Central memory CD8-positive, alpha-beta T cell (primary cell): ENCODE measurements at regions not wholly inside any gene's neighbourhood (a gene's known extent, or its start where the extent isn't known, plus 50 kb on each side); places are given as distances from the start of the nearest gene placed in this dataset.
"Not testable (repeated sequence)": the region's sequence is repeated elsewhere in the genome, so short reads cannot be mapped to it uniquely, and the experiment has no call there.

ENCODE experiments used
- ATAC-seq: fragments of 150-1000 bp; cut with Tn5 transposase; replicated peaks from 2 replicates; pipeline ENCODE4 v1.10.0; 2022; ENCODE audit warnings: mild to moderate bottlenecking, moderate FRiP score, moderate number of reproducible peaks; ENCODE audit not compliant: poor library complexity, severe bottlenecking; ENCODE audit errors: extremely low read depth
- DNase-seq, 2 donors: peaks; one replicate each; pipeline ENCODE4 v3.0.0; 2021; ENCODE audit warnings: low spot score in 2 of 2
- H3K27ac Mint-ChIP-seq: one replicate; pipeline ENCODE4 v1.8.0; 2022; ENCODE audit warnings: low read depth, mild to moderate bottlenecking, moderate library complexity, mixed read lengths
- H3K27me3 Mint-ChIP-seq: one replicate; pipeline ENCODE4 v1.8.0; 2022; ENCODE audit warnings: mixed read lengths
- H3K36me3 Mint-ChIP-seq: one replicate; pipeline ENCODE4 v1.8.0; 2022; ENCODE audit warnings: mild to moderate bottlenecking, moderate library complexity, mixed read lengths; ENCODE audit not compliant: insufficient read depth
- H3K4me1 Mint-ChIP-seq: one replicate; pipeline ENCODE4 v1.8.0; 2022; ENCODE audit warnings: mixed read lengths
- H3K4me3 Mint-ChIP-seq: one replicate; pipeline ENCODE4 v1.8.0; 2022; ENCODE audit warnings: mild to moderate bottlenecking, moderate library complexity, mixed read lengths
- H3K9me3 Mint-ChIP-seq: one replicate; pipeline ENCODE4 v1.8.0; 2022; ENCODE audit warnings: mixed read lengths

GRCh38 chr10:47673128-47673527, 90.3 kb downstream of the SYT15B start:
- not testable (repeated sequence) for H3K4me1 Mint-ChIP-seq, H3K4me3 Mint-ChIP-seq, H3K27ac Mint-ChIP-seq, H3K36me3 Mint-ChIP-seq, DNase-seq, H3K9me3 Mint-ChIP-seq, ATAC-seq
- peaks cover 23% of the 10 kb centered on the region for H3K27me3 Mint-ChIP-seq

- H3K36me3 Mint-ChIP-seq, H3K9me3 Mint-ChIP-seq, H3K4me3 Mint-ChIP-seq, H3K4me1 Mint-ChIP-seq, H3K27ac Mint-ChIP-seq, ATAC-seq, DNase-seq: not testable (repeated sequence)
- peaks cover 29% of the 10 kb centered on the region for H3K27me3 Mint-ChIP-seq
These were observed 92.5 kb downstream of the SYT15B start for GRCh38 chr10:47670857-47671256.

- H3K27me3 Mint-ChIP-seq, H3K27ac Mint-ChIP-seq, H3K9me3 Mint-ChIP-seq, ATAC-seq, H3K4me1 Mint-ChIP-seq, H3K4me3 Mint-ChIP-seq, DNase-seq, H3K36me3 Mint-ChIP-seq: not testable (repeated sequence)
These were observed 101.3 kb downstream of the SYT15B start for GRCh38 chr10:47661955-47662577.

GRCh38 chr10:47656732-47657131, 106.7 kb downstream of the SYT15B start:
- not testable (repeated sequence) for H3K4me3 Mint-ChIP-seq, DNase-seq, H3K4me1 Mint-ChIP-seq, H3K27me3 Mint-ChIP-seq, ATAC-seq, H3K36me3 Mint-ChIP-seq, H3K9me3 Mint-ChIP-seq, H3K27ac Mint-ChIP-seq

GRCh38 chr10:47654161-47654560, 109.2 kb downstream of the SYT15B start:
- H3K4me3 Mint-ChIP-seq = not testable (repeated sequence)

GRCh38 chr10:47648594-47648993, 114.8 kb downstream of the SYT15B start:
- ATAC-seq, H3K4me3 Mint-ChIP-seq, H3K9me3 Mint-ChIP-seq, H3K36me3 Mint-ChIP-seq, H3K4me1 Mint-ChIP-seq, H3K27me3 Mint-ChIP-seq, H3K27ac Mint-ChIP-seq, DNase-seq: not testable (repeated sequence)

More at GRCh38 chr10:47654161-47654560, 109.2 kb downstream of the SYT15B start:
- H3K36me3 Mint-ChIP-seq, H3K27ac Mint-ChIP-seq, H3K4me1 Mint-ChIP-seq, H3K27me3 Mint-ChIP-seq, DNase-seq, ATAC-seq, H3K9me3 Mint-ChIP-seq: not testable (repeated sequence)

- not testable (repeated sequence) for H3K27ac Mint-ChIP-seq, H3K4me1 Mint-ChIP-seq, H3K27me3 Mint-ChIP-seq, ATAC-seq, H3K4me3 Mint-ChIP-seq, H3K9me3 Mint-ChIP-seq, H3K36me3 Mint-ChIP-seq, DNase-seq
These were observed 115.8 kb downstream of the SYT15B start for GRCh38 chr10:47647523-47648101.

- H3K9me3 Mint-ChIP-seq, ATAC-seq, H3K36me3 Mint-ChIP-seq, H3K4me1 Mint-ChIP-seq, H3K27ac Mint-ChIP-seq, H3K27me3 Mint-ChIP-seq, H3K4me3 Mint-ChIP-seq, DNase-seq: not testable (repeated sequence)
These were observed 116.6 kb downstream of the SYT15B start for GRCh38 chr10:47646686-47647273.

- H3K4me3 Mint-ChIP-seq, ATAC-seq, H3K27me3 Mint-ChIP-seq, DNase-seq, H3K4me1 Mint-ChIP-seq, H3K9me3 Mint-ChIP-seq, H3K27ac Mint-ChIP-seq, H3K36me3 Mint-ChIP-seq: not testable (repeated sequence)
These were observed 103.5 kb upstream of the AGAP9 start for GRCh38 chr10:47626975-47627374.

- H3K36me3 Mint-ChIP-seq, H3K9me3 Mint-ChIP-seq, H3K4me3 Mint-ChIP-seq, H3K4me1 Mint-ChIP-seq, H3K27me3 Mint-ChIP-seq, ATAC-seq, H3K27ac Mint-ChIP-seq, DNase-seq: not testable (repeated sequence)
These were observed 99.3 kb upstream of the AGAP9 start for GRCh38 chr10:47622719-47623118.

- H3K27me3 Mint-ChIP-seq, H3K9me3 Mint-ChIP-seq, H3K27ac Mint-ChIP-seq, H3K4me3 Mint-ChIP-seq, ATAC-seq, H3K4me1 Mint-ChIP-seq, DNase-seq, H3K36me3 Mint-ChIP-seq: not testable (repeated sequence)
These were observed 96.0 kb upstream of the AGAP9 start for GRCh38 chr10:47619300-47620012.

GRCh38 chr10:47609311-47609710, 85.9 kb upstream of the AGAP9 start:
- not testable (repeated sequence) for DNase-seq, H3K27ac Mint-ChIP-seq, ATAC-seq, H3K9me3 Mint-ChIP-seq, H3K27me3 Mint-ChIP-seq, H3K4me1 Mint-ChIP-seq, H3K36me3 Mint-ChIP-seq, H3K4me3 Mint-ChIP-seq
